Hepatocyte (in vitro differentiated cells): ENCODE measurements at regions not wholly inside any gene's neighbourhood (a gene's known extent, or its start where the extent isn't known, plus 50 kb on each side); places are given as distances from the start of the nearest gene placed in this dataset.

Source experiments
- EZH2 ChIP-seq: fragments of 200-600 bp; sonication (generic); IDR thresholded peaks from 2 replicates; pipeline ENCODE4 v1.6.1; 2016; ENCODE audit warnings: antibody characterized with exemption, mild to moderate bottlenecking, borderline replicate concordance
- TF ChIP-seq, protein P1 (sequence below): fragments of 200-600 bp; sonication (generic); IDR thresholded peaks from 2 replicates; pipeline ENCODE4 v1.5.1; 2016; ENCODE audit warnings: antibody characterized with exemption, mild to moderate bottlenecking; ENCODE audit not compliant: poor library complexity

DNA sequence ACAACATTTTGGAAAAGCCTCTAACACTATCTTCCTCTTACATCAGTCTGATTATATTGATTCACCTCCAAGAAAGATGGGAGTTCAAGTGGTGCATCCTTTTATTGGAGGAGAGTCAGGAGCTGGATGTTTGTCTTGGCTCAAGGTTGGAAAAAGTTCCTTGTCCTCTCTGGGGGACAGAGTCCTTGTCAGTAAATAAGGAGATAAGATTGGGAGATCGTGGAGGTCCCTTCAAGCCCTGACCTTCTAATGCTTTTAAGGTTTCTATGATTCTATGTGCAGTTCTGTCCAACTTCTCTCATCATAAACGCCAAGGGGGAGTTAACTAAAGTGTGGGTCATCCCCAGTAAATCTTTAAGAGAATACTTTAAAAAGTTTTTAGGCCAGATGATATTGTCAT lies 60.9 kb upstream of the CCBE1 start:
- TF ChIP-seq, protein P1, sequence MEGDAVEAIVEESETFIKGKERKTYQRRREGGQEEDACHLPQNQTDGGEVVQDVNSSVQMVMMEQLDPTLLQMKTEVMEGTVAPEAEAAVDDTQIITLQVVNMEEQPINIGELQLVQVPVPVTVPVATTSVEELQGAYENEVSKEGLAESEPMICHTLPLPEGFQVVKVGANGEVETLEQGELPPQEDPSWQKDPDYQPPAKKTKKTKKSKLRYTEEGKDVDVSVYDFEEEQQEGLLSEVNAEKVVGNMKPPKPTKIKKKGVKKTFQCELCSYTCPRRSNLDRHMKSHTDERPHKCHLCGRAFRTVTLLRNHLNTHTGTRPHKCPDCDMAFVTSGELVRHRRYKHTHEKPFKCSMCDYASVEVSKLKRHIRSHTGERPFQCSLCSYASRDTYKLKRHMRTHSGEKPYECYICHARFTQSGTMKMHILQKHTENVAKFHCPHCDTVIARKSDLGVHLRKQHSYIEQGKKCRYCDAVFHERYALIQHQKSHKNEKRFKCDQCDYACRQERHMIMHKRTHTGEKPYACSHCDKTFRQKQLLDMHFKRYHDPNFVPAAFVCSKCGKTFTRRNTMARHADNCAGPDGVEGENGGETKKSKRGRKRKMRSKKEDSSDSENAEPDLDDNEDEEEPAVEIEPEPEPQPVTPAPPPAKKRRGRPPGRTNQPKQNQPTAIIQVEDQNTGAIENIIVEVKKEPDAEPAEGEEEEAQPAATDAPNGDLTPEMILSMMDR: no peak
- TF ChIP-seq EZH2: no peak
